ENCODE measurements at regions not wholly inside any gene's neighbourhood (a gene's known extent, or its start where the extent isn't known, plus 50 kb on each side); places are given as distances from the start of the nearest gene placed in this dataset.

GRCh38 chr10:33807531-33808359 lies 473.3 kb upstream of the NRP1 start:
- TF ChIP-seq EZH2 (IDR thresholded peaks at IDR 0.05; ENCODE audit: insufficient read depth, poor library complexity, severe bottlenecking) = no peak
- TF ChIP-seq EZH2phosphoT487 (IDR thresholded peaks at IDR 0.05; ENCODE audit: insufficient read depth, low read depth) = no peak
